ENCODE measurements at regions not wholly inside any gene's neighbourhood (a gene's known extent, or its start where the extent isn't known, plus 50 kb on each side); places are given as distances from the start of the nearest gene placed in this dataset.

- no peak for TF ChIP-seq CTCF (IDR thresholded peaks at IDR 0.05)
- TF ChIP-seq ZFX (IDR thresholded peaks at IDR 0.05; ENCODE audit: borderline replicate concordance), result no peak
- H3K27ac ChIP-seq, result no peak overlapping the region
Measured at GRCh38 chr12:126390969-126391566, 1325.8 kb downstream of the AACS start.

- H3K27ac ChIP-seq, result no peak overlapping the region
- TF ChIP-seq CTCF (IDR thresholded peaks at IDR 0.05) (no peak), ZFX (IDR thresholded peaks at IDR 0.05; ENCODE audit: borderline replicate concordance) (no peak)
Measured at GRCh38 chr12:126396536-126396935, 1331.3 kb downstream of the AACS start.

DNA sequence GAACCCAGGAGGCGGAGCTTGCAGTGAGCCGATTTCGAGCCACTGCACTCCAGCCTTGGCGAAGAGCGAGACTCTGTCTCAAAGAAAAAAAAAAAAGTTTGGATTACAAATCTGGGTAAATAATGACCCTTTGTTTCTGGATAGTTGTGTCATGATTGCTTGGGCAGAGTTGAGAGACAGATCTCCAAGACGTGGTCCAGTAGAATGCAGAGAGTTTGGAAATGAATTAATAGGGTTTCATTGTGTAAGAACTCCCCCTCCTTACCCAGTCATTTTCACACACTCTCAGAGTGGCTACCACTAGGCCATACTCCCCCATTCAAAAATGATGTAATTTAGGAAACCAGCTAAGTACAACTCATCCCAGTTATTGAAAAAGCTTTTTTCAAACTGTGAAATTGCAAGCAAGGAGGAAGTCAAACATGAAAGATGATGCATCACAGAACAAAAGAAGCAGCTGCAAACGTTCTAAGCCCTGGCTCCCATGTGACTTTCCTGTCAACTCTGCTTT, 1331.9 kb downstream of the AACS start:
- no peak overlapping the region for H3K27ac ChIP-seq
- TF ChIP-seq CTCF (IDR thresholded peaks at IDR 0.05), result no peak
- no peak for TF ChIP-seq ZFX (IDR thresholded peaks at IDR 0.05; ENCODE audit: borderline replicate concordance)

DNA sequence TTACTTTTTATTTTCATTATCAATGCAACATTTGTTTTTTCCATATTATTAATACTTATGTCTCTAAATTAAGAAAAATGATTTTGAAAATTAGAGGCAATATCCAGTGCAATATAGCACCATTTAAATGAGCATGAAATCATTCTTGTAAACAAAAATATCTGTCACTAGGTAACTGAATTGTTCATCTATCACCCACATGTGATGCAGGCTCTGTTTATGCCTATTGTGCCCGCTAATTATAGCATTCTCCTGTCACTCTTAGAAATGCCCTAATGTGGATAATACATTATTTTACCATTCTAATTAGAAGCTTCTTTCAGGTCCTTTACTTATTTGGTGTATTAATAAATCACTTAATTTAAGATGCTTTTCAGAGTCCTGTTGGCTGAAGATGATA, 1332.4 kb downstream of the AACS start:
- no peak overlapping the region for H3K27ac ChIP-seq
- TF ChIP-seq ZFX (IDR thresholded peaks at IDR 0.05; ENCODE audit: borderline replicate concordance) (no peak), CTCF (IDR thresholded peaks at IDR 0.05) (no peak)

GRCh38 chr12:126400831-126401230, 1335.6 kb downstream of the AACS start:
- TF ChIP-seq ZFX (IDR thresholded peaks at IDR 0.05; ENCODE audit: borderline replicate concordance) (no peak), CTCF (IDR thresholded peaks at IDR 0.05) (no peak)
- H3K27ac ChIP-seq, result no peak overlapping the region

DNA sequence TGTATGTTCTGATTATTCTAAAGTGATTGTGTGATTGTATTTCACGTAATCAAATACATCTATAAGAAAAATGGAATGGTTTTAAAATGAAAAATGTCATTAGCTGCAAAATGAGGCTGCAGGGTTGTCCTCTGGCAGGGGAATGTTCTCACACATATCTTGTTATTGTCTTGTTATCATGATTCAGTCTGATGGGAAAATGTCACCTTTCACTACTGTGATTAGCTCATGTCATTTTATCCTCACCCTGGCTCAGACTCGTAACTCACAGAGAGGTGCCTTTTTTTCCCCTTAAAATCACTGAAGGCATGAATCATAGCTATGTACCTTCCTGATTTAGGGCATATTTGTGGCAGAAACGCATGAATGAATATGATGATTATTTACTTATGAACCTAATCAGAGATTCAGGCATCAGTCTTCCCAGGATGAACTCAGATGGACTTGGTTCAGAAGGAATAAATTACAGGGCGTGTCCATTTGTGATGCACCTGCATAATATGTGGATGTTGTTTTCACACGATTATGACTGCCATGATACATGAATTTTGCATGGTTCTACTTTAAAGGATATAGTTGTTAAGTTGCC, 1339.2 kb downstream of the AACS start:
- H3K27ac ChIP-seq, result no peak overlapping the region
- TF ChIP-seq CTCF (IDR thresholded peaks at IDR 0.05) (no peak), ZFX (IDR thresholded peaks at IDR 0.05; ENCODE audit: borderline replicate concordance) (no peak)

DNA sequence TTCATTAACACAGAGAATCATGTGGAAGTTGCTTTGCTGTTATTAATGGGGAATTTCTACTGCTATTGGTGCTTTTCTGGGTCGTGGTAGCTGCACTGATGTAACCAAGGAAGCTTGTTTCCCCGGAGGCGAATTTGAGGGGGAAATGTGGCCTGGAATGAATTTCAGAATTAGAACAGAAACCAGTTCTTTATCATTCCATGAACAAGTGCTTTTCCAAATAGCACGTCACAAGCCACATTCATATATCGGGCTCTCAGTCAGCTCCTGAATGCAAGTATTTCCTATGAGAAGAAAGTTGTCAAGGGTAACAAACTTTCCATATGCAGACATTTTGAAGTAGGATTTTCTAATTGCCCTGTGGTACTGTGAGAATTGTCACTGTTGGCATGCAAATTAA, 1353.2 kb downstream of the AACS start:
- H3K27ac ChIP-seq, result no peak overlapping the region
- no peak for TF ChIP-seq ZFX (IDR thresholded peaks at IDR 0.05; ENCODE audit: borderline replicate concordance)
- no peak for TF ChIP-seq CTCF (IDR thresholded peaks at IDR 0.05)
